CD4-positive, CD25-positive, alpha-beta regulatory T cell (primary cell): ENCODE measurements at regions not wholly inside any gene's neighbourhood (a gene's known extent, or its start where the extent isn't known, plus 50 kb on each side); places are given as distances from the start of the nearest gene placed in this dataset.
A peak's percentile ranks its signal among the peaks of the same experiment; 100 is the strongest.

Source experiments
- ATAC-seq, 2 donors: fragments of 150-1000 bp; cut with Tn5 transposase; one replicate each; pipeline ENCODE4 v1.10.0; 2021; ENCODE audit warnings: low read depth in 2 of 2, moderate number of reproducible peaks in 2 of 2, moderate library complexity in 1 of 2
- DNase-seq, 3 donors: peaks; one replicate each; pipeline versions ENCODE4 v3.0.0 to v3.0.0-alpha.2; 2012 to 2022; ENCODE audit warnings: mixed read lengths in 1 of 3
- H3K27ac ChIP-seq: one replicate; pipeline ENCODE4 v1.7.0; 2013; ENCODE audit warnings: mild to moderate bottlenecking, low read length; ENCODE audit not compliant: insufficient read depth, poor library complexity, severe bottlenecking
- H3K27me3 ChIP-seq: one replicate; pipeline ENCODE4 v1.7.0; 2013; ENCODE audit warnings: low read length; ENCODE audit not compliant: control insufficient read depth, insufficient read depth
- H3K36me3 ChIP-seq: one replicate; pipeline ENCODE4 v1.7.0; 2013; ENCODE audit warnings: mild to moderate bottlenecking, low read length, moderate library complexity; ENCODE audit not compliant: control insufficient read depth, insufficient read depth
- H3K4me1 ChIP-seq: 2 replicates; pipeline ENCODE4 v1.7.0; 2013; ENCODE audit warnings: mild to moderate bottlenecking, low read length; ENCODE audit not compliant: insufficient read depth, control insufficient read depth, poor library complexity, severe bottlenecking
- H3K4me3 ChIP-seq: one replicate; pipeline ENCODE4 v1.7.0; 2013; ENCODE audit warnings: low read depth, mild to moderate bottlenecking, low read length, moderate library complexity
- H3K9me3 ChIP-seq, 2 experiments: 1 replicate in 1 of 2; 2 replicates in 1 of 2; pipeline ENCODE4 v1.7.0; 2013; ENCODE audit warnings: low read length in 2 of 2, mild to moderate bottlenecking in 1 of 2, moderate library complexity in 1 of 2; ENCODE audit not compliant: control insufficient read depth in 2 of 2
- H3K27ac Mint-ChIP-seq, 3 donors: one replicate each; pipeline ENCODE4 v1.8.0; 2020 to 2022; ENCODE audit warnings: mild to moderate bottlenecking in 3 of 3, mixed read lengths in 3 of 3, moderate library complexity in 2 of 3
- H3K27me3 Mint-ChIP-seq: one replicate; pipeline ENCODE4 v1.8.0; 2022; ENCODE audit warnings: mild to moderate bottlenecking, mixed read lengths
- H3K36me3 Mint-ChIP-seq: one replicate; pipeline ENCODE4 v1.8.0; 2020; ENCODE audit warnings: mixed read lengths
- H3K4me1 Mint-ChIP-seq, 4 donors: one replicate each; pipeline ENCODE4 v1.8.0; 2020 to 2022; ENCODE audit warnings: mixed read lengths in 4 of 4, mild to moderate bottlenecking in 1 of 4
- H3K4me3 Mint-ChIP-seq, 4 donors: one replicate each; pipeline ENCODE4 v1.8.0; 2020 to 2022; ENCODE audit warnings: mild to moderate bottlenecking in 4 of 4, mixed read lengths in 4 of 4, moderate library complexity in 3 of 4
- H3K9me3 Mint-ChIP-seq, 7 donors: one replicate each; pipeline ENCODE4 v1.8.0; 2020 to 2022; ENCODE audit warnings: mixed read lengths in 7 of 7, mild to moderate bottlenecking in 3 of 7, moderate library complexity in 2 of 7

DNA sequence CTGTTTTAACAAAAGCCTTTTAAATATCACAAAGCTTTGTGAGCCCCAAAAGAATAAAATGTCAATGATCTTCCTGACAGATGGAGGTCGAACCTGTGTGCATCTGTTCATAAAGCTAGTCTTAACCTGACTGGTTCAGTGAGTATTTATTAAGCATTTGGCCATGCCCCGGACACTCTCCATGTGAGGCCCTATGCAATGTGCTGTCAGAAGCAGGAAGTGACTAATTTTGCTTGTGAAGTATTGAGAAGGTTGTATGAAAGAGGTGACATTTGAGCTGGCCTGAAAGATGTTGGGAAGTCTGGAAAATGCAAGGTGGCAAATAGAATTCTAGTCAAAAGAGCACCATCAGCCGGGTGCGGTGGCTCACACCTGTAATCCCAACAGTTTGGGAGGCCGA, 171.4 kb downstream of the MSL3 start:
- peaks cover 0 to 6% (median 2%) of the 10 kb centered on the region in 7 donors for H3K9me3 Mint-ChIP-seq
- Histone ChIP-seq H3K27me3 (no peaks in the 10 kb centered on the region), H3K9me3 (no peaks in the 10 kb centered on the region), H3K36me3 (no peaks in the 10 kb centered on the region), H3K27ac (no peak overlapping the region), H3K4me3 (no peak overlapping the region), H3K4me1 (no peaks in the 10 kb centered on the region)
- DNase-seq (no peak), ATAC-seq (no peak)
- H3K27me3 Mint-ChIP-seq = no peaks in the 10 kb centered on the region
- H3K4me3 Mint-ChIP-seq = no peak overlapping the region
- peaks cover 0 to 1% (median 0%) of the 10 kb centered on the region in 4 donors for H3K4me1 Mint-ChIP-seq
- no peaks in the 10 kb centered on the region for H3K36me3 Mint-ChIP-seq
- no peak overlapping the region for H3K27ac Mint-ChIP-seq

DNA sequence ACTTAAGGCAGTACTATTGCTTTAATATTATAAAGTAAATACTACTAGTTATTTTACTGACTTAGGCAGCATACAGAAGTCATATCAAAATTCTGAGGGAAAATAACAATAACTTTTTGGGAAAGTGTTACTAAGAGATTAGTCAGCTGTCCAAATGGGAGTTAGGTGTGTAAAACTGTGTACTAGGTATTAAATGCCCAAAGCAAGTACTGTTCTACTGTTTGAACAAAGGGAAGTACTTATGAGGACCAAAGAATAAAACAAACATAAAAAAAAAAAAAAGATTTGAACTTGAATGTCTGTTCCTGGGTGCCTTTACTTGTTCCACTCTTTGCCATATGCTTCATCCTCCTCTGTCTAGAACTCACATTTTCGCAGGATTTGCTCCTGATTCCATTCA, 174.4 kb downstream of the MSL3 start:
- Histone ChIP-seq H3K9me3 (no peaks in the 10 kb centered on the region), H3K27ac (no peak overlapping the region), H3K36me3 (no peaks in the 10 kb centered on the region), H3K27me3 (no peaks in the 10 kb centered on the region), H3K4me3 (no peak overlapping the region), H3K4me1 (no peaks in the 10 kb centered on the region)
- no peak for DNase-seq
- Mint-ChIP-seq H3K27ac (no peak overlapping the region), H3K36me3 (no peaks in the 10 kb centered on the region), H3K27me3 (no peaks in the 10 kb centered on the region), H3K4me3 (no peak overlapping the region), H3K4me1 (peaks cover 0 to 1% (median 0%) of the 10 kb centered on the region in 4 donors), H3K9me3 (peaks cover 0 to 4% (median 0%) of the 10 kb centered on the region in 7 donors)
- ATAC-seq = no peak

- Histone ChIP-seq H3K27ac (no peak overlapping the region), H3K27me3 (no peaks in the 10 kb centered on the region), H3K4me3 (no peak overlapping the region), H3K36me3 (no peaks in the 10 kb centered on the region), H3K9me3 (no peaks in the 10 kb centered on the region), H3K4me1 (no peaks in the 10 kb centered on the region)
- H3K36me3 Mint-ChIP-seq = no peaks in the 10 kb centered on the region
- no peak overlapping the region for H3K4me3 Mint-ChIP-seq
- no peak for DNase-seq
- ATAC-seq = no peak
- no peak overlapping the region for H3K27ac Mint-ChIP-seq
- H3K27me3 Mint-ChIP-seq = no peaks in the 10 kb centered on the region
- H3K9me3 Mint-ChIP-seq = peaks cover 0 to 4% (median 0%) of the 10 kb centered on the region in 7 donors
- peaks cover 0 to 1% (median 0%) of the 10 kb centered on the region in 4 donors for H3K4me1 Mint-ChIP-seq
Observed at GRCh38 chrX:11934089-11934488, 176.1 kb downstream of the MSL3 start.

DNA sequence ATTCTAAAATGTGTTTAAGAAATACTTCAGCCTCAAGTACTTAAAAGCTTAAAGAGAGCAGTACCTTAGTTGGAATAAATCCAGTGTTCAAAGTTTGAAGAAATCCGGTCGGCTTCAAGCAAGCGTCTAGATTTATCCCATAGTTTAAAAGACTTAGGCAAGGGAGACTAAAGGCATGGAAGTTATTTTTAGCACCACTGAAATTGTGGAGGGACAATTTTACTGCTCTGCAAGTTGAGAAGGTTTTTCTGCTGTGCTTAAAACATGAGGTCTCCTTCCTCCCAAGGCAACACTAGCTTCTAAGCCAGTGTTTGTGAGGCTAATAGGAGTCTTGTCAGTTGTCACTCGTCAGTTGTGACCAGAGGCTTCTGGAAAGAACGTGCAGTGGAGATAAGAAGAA, 183.5 kb downstream of the MSL3 start:
- Histone ChIP-seq H3K4me1 (no peaks in the 10 kb centered on the region), H3K27ac (no peak overlapping the region), H3K9me3 (no peaks in the 10 kb centered on the region), H3K36me3 (no peaks in the 10 kb centered on the region), H3K4me3 (no peak overlapping the region), H3K27me3 (no peaks in the 10 kb centered on the region)
- Mint-ChIP-seq H3K4me3 (no peak overlapping the region), H3K4me1 (no peaks in the 10 kb centered on the region), H3K9me3 (peaks cover 0 to 2% (median 0%) of the 10 kb centered on the region in 7 donors), H3K27ac (no peak overlapping the region), H3K27me3 (no peaks in the 10 kb centered on the region), H3K36me3 (no peaks in the 10 kb centered on the region)
- no peak for DNase-seq
- no peak for ATAC-seq

GRCh38 chrX:11944501-11944900, 186.5 kb downstream of the MSL3 start:
- Histone ChIP-seq H3K27ac (no peak overlapping the region), H3K4me3 (no peak overlapping the region), H3K27me3 (no peaks in the 10 kb centered on the region), H3K9me3 (no peaks in the 10 kb centered on the region), H3K36me3 (no peaks in the 10 kb centered on the region), H3K4me1 (no peaks in the 10 kb centered on the region)
- Mint-ChIP-seq H3K27ac (no peak overlapping the region), H3K4me3 (no peak overlapping the region), H3K27me3 (no peaks in the 10 kb centered on the region), H3K36me3 (no peaks in the 10 kb centered on the region), H3K9me3 (peaks cover 0 to 2% (median 0%) of the 10 kb centered on the region in 7 donors), H3K4me1 (no peaks in the 10 kb centered on the region)
- ATAC-seq (no peak), DNase-seq (peak in 1 of 3 donors; percentile 18)

- no peak overlapping the region for H3K4me3 ChIP-seq
- no peaks in the 10 kb centered on the region for H3K36me3 Mint-ChIP-seq
- H3K36me3 ChIP-seq = no peaks in the 10 kb centered on the region
- no peaks in the 10 kb centered on the region for H3K9me3 ChIP-seq
- no peak overlapping the region for H3K27ac Mint-ChIP-seq
- DNase-seq (no peak), ATAC-seq (no peak)
- H3K27me3 ChIP-seq = no peaks in the 10 kb centered on the region
- H3K27ac ChIP-seq = no peak overlapping the region
- no peaks in the 10 kb centered on the region for H3K27me3 Mint-ChIP-seq
- H3K4me1 ChIP-seq = no peaks in the 10 kb centered on the region
- no peaks in the 10 kb centered on the region for H3K4me1 Mint-ChIP-seq
- H3K9me3 Mint-ChIP-seq = peaks cover 0 to 4% (median 0%) of the 10 kb centered on the region in 7 donors
- no peak overlapping the region for H3K4me3 Mint-ChIP-seq
Observed at GRCh38 chrX:11949291-11949690, 189.0 kb upstream of the FRMPD4 start.

DNA sequence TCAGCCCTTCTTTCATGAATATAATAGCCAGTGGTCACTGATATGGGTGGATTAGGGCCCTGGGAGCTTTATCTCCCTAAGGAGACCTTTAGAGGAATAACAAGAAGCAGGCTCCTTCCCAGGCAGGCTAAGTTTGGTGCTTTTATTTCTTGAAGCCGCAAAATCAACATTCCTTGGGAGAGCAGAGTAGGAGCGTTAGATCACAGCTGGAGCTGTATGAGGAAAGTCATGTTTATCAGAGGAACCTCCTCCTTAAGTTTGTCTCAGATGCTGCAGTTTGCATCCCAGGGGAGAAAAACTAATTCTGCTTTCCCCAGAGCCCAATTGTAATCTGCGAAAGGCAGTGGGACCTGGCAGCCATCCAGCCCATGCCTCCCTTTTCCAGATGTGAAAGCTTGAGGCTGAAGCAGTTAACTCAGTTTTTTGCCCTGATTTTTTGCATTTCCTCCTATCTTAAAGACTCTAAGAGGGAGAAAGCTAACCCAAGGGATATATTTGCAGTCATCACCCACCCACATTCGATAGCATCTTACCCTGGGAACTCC, 186.0 kb upstream of the FRMPD4 start:
- peaks cover 0 to 4% (median 0%) of the 10 kb centered on the region in 7 donors for H3K9me3 Mint-ChIP-seq
- ATAC-seq (no peak), DNase-seq (no peak)
- no peaks in the 10 kb centered on the region for H3K9me3 ChIP-seq
- no peaks in the 10 kb centered on the region for H3K27me3 Mint-ChIP-seq
- no peak overlapping the region for H3K27ac Mint-ChIP-seq
- H3K4me3 Mint-ChIP-seq = no peak overlapping the region
- no peak overlapping the region for H3K27ac ChIP-seq
- no peaks in the 10 kb centered on the region for H3K4me1 Mint-ChIP-seq
- H3K36me3 ChIP-seq = no peaks in the 10 kb centered on the region
- no peaks in the 10 kb centered on the region for H3K4me1 ChIP-seq
- no peak overlapping the region for H3K4me3 ChIP-seq
- H3K27me3 ChIP-seq = no peaks in the 10 kb centered on the region
- no peaks in the 10 kb centered on the region for H3K36me3 Mint-ChIP-seq

GRCh38 chrX:11953615-11954014, 184.7 kb upstream of the FRMPD4 start:
- no peak for ATAC-seq
- Mint-ChIP-seq H3K27ac (no peak overlapping the region), H3K9me3 (peaks cover 0 to 4% (median 0%) of the 10 kb centered on the region in 7 donors), H3K27me3 (no peaks in the 10 kb centered on the region), H3K36me3 (no peaks in the 10 kb centered on the region), H3K4me3 (no peak overlapping the region), H3K4me1 (no peaks in the 10 kb centered on the region)
- H3K27ac ChIP-seq = no peak overlapping the region
- H3K36me3 ChIP-seq = no peaks in the 10 kb centered on the region
- H3K9me3 ChIP-seq = no peaks in the 10 kb centered on the region
- no peak for DNase-seq
- no peaks in the 10 kb centered on the region for H3K27me3 ChIP-seq
- no peaks in the 10 kb centered on the region for H3K4me1 ChIP-seq
- H3K4me3 ChIP-seq = no peak overlapping the region
